ENCODE measurements at regions not wholly inside any gene's neighbourhood (a gene's known extent, or its start where the extent isn't known, plus 50 kb on each side); places are given as distances from the start of the nearest gene placed in this dataset.

DNA sequence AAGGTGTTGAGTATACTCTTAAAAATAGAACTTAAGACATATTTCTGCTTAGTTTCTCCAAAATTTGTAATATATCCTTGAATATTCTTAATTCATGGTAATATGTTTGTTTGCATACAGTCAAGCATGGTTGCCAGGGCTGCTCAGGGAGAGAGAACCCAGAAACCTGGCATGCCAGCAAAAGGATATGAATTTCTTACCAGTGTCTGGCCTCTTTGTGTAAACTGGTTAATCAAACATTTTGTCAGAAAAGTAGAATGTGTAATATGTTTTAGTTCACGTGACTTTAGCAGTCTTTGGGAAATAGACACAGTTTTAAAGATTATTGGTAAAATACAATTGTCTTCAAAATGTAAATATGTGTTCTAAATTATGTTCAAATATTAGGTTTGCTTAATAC, 101.6 kb downstream of the AASDHPPT start:
- TF ChIP-seq CTCF (IDR thresholded peaks at IDR 0.05; ENCODE audit: extremely low read depth in 1 of 2, insufficient read depth in 1 of 2, low read depth in 1 of 2, low read length in 2 of 2) (no peak), EZH2 (IDR thresholded peaks at IDR 0.05; ENCODE audit: borderline replicate concordance, low read depth, low read length, severe bottlenecking) (no peak), POLR2A (IDR thresholded peaks at IDR 0.05; ENCODE audit: low read depth, low read length) (no peak), POLR2AphosphoS5 (IDR thresholded peaks at IDR 0.05; ENCODE audit: insufficient read depth, low read depth, low read length) (no peak), FOS (IDR thresholded peaks at IDR 0.05; ENCODE audit: borderline replicate concordance, insufficient read depth, low read length) (no peak), MYC (IDR thresholded peaks at IDR 0.05; ENCODE audit: low read depth, low read length) (no peak), JUN (IDR thresholded peaks at IDR 0.05; ENCODE audit: borderline replicate concordance, insufficient read depth, insufficient read length, low read depth) (no peak)
- TF ChIP-seq, protein P1, sequence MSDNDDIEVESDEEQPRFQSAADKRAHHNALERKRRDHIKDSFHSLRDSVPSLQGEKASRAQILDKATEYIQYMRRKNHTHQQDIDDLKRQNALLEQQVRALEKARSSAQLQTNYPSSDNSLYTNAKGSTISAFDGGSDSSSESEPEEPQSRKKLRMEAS (IDR thresholded peaks at IDR 0.05; ENCODE audit: insufficient read depth, insufficient read length): no peak

Measured in endothelial cell of umbilical vein (primary cell).